IMR-90 (cell line): ENCODE measurements at regions not wholly inside any gene's neighbourhood (a gene's known extent, or its start where the extent isn't known, plus 50 kb on each side); places are given as distances from the start of the nearest gene placed in this dataset.

ENCODE experiments used
- CEBPB ChIP-seq: IDR thresholded peaks from 2 replicates; pipeline ENCODE4 v1.6.1; 2012; ENCODE audit warnings: low read depth, low read length, improper control_type of control experiment
- MXI1 ChIP-seq: IDR thresholded peaks from 2 replicates; pipeline ENCODE4 v1.6.1; 2012; ENCODE audit warnings: low read depth, mild to moderate bottlenecking, low read length, moderate library complexity, borderline replicate concordance

DNA sequence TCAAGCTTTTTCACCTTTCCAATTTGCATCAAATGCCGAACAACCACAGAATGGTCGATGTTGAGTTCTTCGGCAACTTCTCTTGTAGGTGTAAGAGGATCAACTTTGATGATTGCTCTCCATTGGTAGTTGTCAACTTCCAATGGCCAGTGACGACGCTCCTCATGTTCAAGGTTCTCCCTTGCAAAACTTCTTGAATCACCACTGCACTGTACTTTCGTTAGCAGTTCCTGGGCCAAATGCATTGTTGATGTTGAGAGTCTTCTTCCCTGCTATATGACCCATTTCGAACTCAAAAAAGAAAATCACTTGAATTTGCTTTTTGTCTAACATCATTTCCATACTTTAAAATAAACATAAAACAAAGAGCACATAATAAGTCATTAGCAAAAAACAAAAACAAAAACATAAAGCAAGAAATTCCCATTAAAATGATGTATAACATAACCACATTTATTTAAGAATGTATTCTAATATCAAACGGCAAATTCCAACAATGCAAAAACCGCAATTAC is 71.2 kb upstream of the AP4E1 start:
- no peak for TF ChIP-seq MXI1
- no peak for TF ChIP-seq CEBPB
